Vagina (tissue), 2 donors: ENCODE measurements at regions not wholly inside any gene's neighbourhood (a gene's known extent, or its start where the extent isn't known, plus 50 kb on each side); places are given as distances from the start of the nearest gene placed in this dataset.

Source experiments
- DNase-seq, 2 donors: peaks; one replicate each; pipeline ENCODE4 v3.0.0-alpha.2; 2017; ENCODE audit errors: extremely low spot score in 2 of 2
- H3K27ac ChIP-seq: fragments of 200-600 bp; sonication (generic); one replicate; pipeline ENCODE4 v1.5.1; 2019
- H3K27me3 ChIP-seq: fragments of 200-600 bp; sonication (generic); one replicate; pipeline ENCODE4 v1.5.1; 2019
- H3K36me3 ChIP-seq, 2 donors: fragments of 200-600 bp; sonication (generic); one replicate each; pipeline ENCODE4 v1.5.1; 2017 to 2019
- H3K4me1 ChIP-seq: fragments of 200-600 bp; sonication (generic); one replicate; pipeline ENCODE4 v1.5.1; 2019
- H3K4me3 ChIP-seq, 2 donors: fragments of 200-600 bp; sonication (generic); 1 replicate in 1 of 2; 2 replicates in 1 of 2; pipeline ENCODE4 v1.5.1; 2016 to 2019
- H3K9me3 ChIP-seq: fragments of 200-600 bp; sonication (generic); one replicate; pipeline ENCODE4 v1.5.1; 2019
- CTCF ChIP-seq, 3 experiments: fragments of 450-650 bp in 2 of 3; fragments of 200-600 bp in 1 of 3; sonication (generic) in 1 of 3; IDR thresholded peaks; one replicate each; pipeline ENCODE4 v1.5.1; 2017 to 2019; ENCODE audit warnings: antibody characterized with exemption in 3 of 3, mild to moderate bottlenecking in 2 of 3, moderate library complexity in 2 of 3
- POLR2A ChIP-seq, 2 donors: fragments of 450-650 bp; IDR thresholded peaks; one replicate each; pipeline ENCODE4 v1.6.1; 2017; ENCODE audit warnings: antibody characterized with exemption in 2 of 2, mild to moderate bottlenecking in 2 of 2, moderate library complexity in 2 of 2
- POLR2AphosphoS5 ChIP-seq, 2 donors: sonication (generic); formaldehyde crosslinking; IDR thresholded peaks; one replicate each; pipeline ENCODE4 v1.9.0; 2017; ENCODE audit warnings: antibody characterized with exemption in 2 of 2, mild to moderate bottlenecking in 2 of 2, low read depth in 1 of 2; ENCODE audit not compliant: insufficient read depth in 1 of 2
- intact Hi-C: fragments of 100-400 bp; cut with DNase I; formaldehyde crosslinking; loops from one replicate; pipeline ENCODE4 v1.15.1; 2023

- H3K9me3 ChIP-seq = peaks cover 11% of the 10 kb centered on the region
- H3K4me1 ChIP-seq = peaks cover 11% of the 10 kb centered on the region
- H3K36me3 ChIP-seq = no peaks in the 10 kb centered on the region
- no peaks in the 10 kb centered on the region for H3K27me3 ChIP-seq
- H3K4me3 ChIP-seq = no peak overlapping the region
- TF ChIP-seq POLR2A (IDR thresholded peaks at IDR 0.05) (no peak), POLR2AphosphoS5 (IDR thresholded peaks at IDR 0.05; ENCODE audit: insufficient read depth in 1 of 2, low read depth in 1 of 2) (no peak), CTCF (IDR thresholded peaks at IDR 0.05) (no peak)
- intact Hi-C loops = no loop called here
- DNase-seq = peak; percentile 64 to 93
- H3K27ac ChIP-seq = no peak overlapping the region
These were observed 165.2 kb downstream of the DLL1 start for GRCh38 chr6:170125456-170126300.

- intact Hi-C loops = no loop called here
- peak; percentile 67 to 89 for DNase-seq
- Histone ChIP-seq H3K27me3 (no peaks in the 10 kb centered on the region), H3K4me1 (peaks cover 5% of the 10 kb centered on the region), H3K9me3 (peaks cover 13% of the 10 kb centered on the region), H3K36me3 (no peaks in the 10 kb centered on the region), H3K27ac (no peak overlapping the region), H3K4me3 (no peak overlapping the region)
- TF ChIP-seq POLR2A (IDR thresholded peaks at IDR 0.05) = no peak
- TF ChIP-seq POLR2AphosphoS5 (IDR thresholded peaks at IDR 0.05; ENCODE audit: insufficient read depth in 1 of 2, low read depth in 1 of 2) = no peak
- TF ChIP-seq CTCF (IDR thresholded peaks at IDR 0.05) = no peak
These were observed 166.0 kb downstream of the DLL1 start for GRCh38 chr6:170124836-170125235.

- TF ChIP-seq POLR2AphosphoS5 (IDR thresholded peaks at IDR 0.05; ENCODE audit: insufficient read depth in 1 of 2, low read depth in 1 of 2) (no peak), POLR2A (IDR thresholded peaks at IDR 0.05) (no peak), CTCF (IDR thresholded peaks at IDR 0.05) (no peak)
- H3K27me3 ChIP-seq = no peaks in the 10 kb centered on the region
- H3K4me1 ChIP-seq = no peaks in the 10 kb centered on the region
- H3K36me3 ChIP-seq = no peaks in the 10 kb centered on the region
- H3K27ac ChIP-seq = no peak overlapping the region
- H3K4me3 ChIP-seq = no peak overlapping the region
- peak; percentile 9 to 25 for DNase-seq
- intact Hi-C loops = no loop called here
- peaks cover 16% of the 10 kb centered on the region for H3K9me3 ChIP-seq
These were observed 166.7 kb downstream of the DLL1 start for GRCh38 chr6:170124150-170124549.

- Histone ChIP-seq H3K4me3 (no peak overlapping the region), H3K36me3 (no peaks in the 10 kb centered on the region), H3K27ac (no peak overlapping the region), H3K4me1 (no peaks in the 10 kb centered on the region), H3K27me3 (no peaks in the 10 kb centered on the region), H3K9me3 (peaks cover 16% of the 10 kb centered on the region)
- DNase-seq = peak in 1 of 2 donors; percentile 13
- TF ChIP-seq CTCF (IDR thresholded peaks at IDR 0.05) (no peak), POLR2AphosphoS5 (IDR thresholded peaks at IDR 0.05; ENCODE audit: insufficient read depth in 1 of 2, low read depth in 1 of 2) (no peak), POLR2A (IDR thresholded peaks at IDR 0.05) (no peak)
- intact Hi-C loops = no loop called here
These were observed 168.2 kb downstream of the DLL1 start for GRCh38 chr6:170122651-170123050.
